ENCODE measurements at regions not wholly inside any gene's neighbourhood (a gene's known extent, or its start where the extent isn't known, plus 50 kb on each side); places are given as distances from the start of the nearest gene placed in this dataset.

DNA sequence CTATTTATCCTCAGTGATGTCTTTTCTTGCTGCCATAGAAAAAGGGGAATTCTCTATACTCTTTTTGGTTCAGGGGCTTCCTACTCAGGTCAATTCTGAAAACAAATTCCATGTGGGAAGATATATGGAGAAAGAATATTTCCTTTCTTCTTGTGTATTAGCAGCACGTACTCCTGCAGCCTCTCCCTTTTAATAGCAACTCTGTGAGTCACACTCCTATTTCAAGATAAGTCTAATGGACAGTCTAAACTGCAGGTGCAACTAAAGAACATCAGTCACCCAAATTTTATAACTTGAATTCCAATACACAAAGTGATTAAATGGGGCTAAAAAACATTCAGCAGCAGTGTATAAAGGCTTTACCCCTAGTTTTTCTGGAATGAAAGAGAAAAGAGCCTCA is 942.2 kb downstream of the CNTNAP5 start:
- TF ChIP-seq, protein P1, sequence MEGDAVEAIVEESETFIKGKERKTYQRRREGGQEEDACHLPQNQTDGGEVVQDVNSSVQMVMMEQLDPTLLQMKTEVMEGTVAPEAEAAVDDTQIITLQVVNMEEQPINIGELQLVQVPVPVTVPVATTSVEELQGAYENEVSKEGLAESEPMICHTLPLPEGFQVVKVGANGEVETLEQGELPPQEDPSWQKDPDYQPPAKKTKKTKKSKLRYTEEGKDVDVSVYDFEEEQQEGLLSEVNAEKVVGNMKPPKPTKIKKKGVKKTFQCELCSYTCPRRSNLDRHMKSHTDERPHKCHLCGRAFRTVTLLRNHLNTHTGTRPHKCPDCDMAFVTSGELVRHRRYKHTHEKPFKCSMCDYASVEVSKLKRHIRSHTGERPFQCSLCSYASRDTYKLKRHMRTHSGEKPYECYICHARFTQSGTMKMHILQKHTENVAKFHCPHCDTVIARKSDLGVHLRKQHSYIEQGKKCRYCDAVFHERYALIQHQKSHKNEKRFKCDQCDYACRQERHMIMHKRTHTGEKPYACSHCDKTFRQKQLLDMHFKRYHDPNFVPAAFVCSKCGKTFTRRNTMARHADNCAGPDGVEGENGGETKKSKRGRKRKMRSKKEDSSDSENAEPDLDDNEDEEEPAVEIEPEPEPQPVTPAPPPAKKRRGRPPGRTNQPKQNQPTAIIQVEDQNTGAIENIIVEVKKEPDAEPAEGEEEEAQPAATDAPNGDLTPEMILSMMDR (conservative IDR thresholded peaks at IDR 0.05; ENCODE audit: low read depth, low read length), result no peak
- no peak for TF ChIP-seq MAZ (IDR thresholded peaks at IDR 0.05; ENCODE audit: borderline replicate concordance, low read depth, low read length)
- no peak for TF ChIP-seq RFX5 (IDR thresholded peaks at IDR 0.05; ENCODE audit: low read depth, low read length)

Data from IMR-90 (cell line).